PC-9 (cell line): ENCODE measurements at regions not wholly inside any gene's neighbourhood (a gene's known extent, or its start where the extent isn't known, plus 50 kb on each side); places are given as distances from the start of the nearest gene placed in this dataset.
"Not testable (repeated sequence)": the region's sequence is repeated elsewhere in the genome, so short reads cannot be mapped to it uniquely, and the experiment has no call there.

Experiments used
- BruUV-seq: library from RNA; stranded (reverse); fragments of 400-500 nt; replicated peaks from 2 replicates; lab custom pipeline; 2021; lab: Mats Ljungman, UMichigan
- CTCF ChIA-PET: fragments of 300-600 bp; sonication (Branson Sonifier 250); formaldehyde crosslinking; loops from one replicate; lab custom pipeline; 2022; ENCODE audit warnings: antibody characterized with exemption; lab: Charles Lee
- POLR2A ChIA-PET: fragments of 300-600 bp; sonication (Branson Sonifier 250); formaldehyde crosslinking; loops from one replicate; lab custom pipeline; 2022; ENCODE audit warnings: antibody characterized with exemption; ENCODE audit not compliant: unreplicated experiment; lab: Charles Lee
- DNase-seq, 2 experiments: peaks; one replicate each; pipeline versions ENCODE4 v3.0.0 to v3.0.0-alpha.2; 2015 to 2022; ENCODE audit warnings: mixed read lengths in 1 of 2
- H2AFZ ChIP-seq: fragments of 200-600 bp; sonication (generic); 2 replicates; pipeline ENCODE4 v1.8.1; 2017; ENCODE audit warnings: antibody characterized with exemption
- H3F3A ChIP-seq: fragments of 200-600 bp; sonication (generic); 2 replicates; pipeline ENCODE4 v1.8.1; 2017; ENCODE audit warnings: antibody characterized with exemption, mild to moderate bottlenecking, low read depth; ENCODE audit not compliant: insufficient read depth
- H3K27ac ChIP-seq: fragments of 200-600 bp; sonication (generic); 2 replicates; pipeline ENCODE4 v1.6.1; 2016; ENCODE audit warnings: mixed run types
- H3K27me3 ChIP-seq: fragments of 200-600 bp; sonication (generic); 2 replicates; pipeline ENCODE4 v1.6.1; 2016; ENCODE audit warnings: low read depth, mixed run types; ENCODE audit not compliant: insufficient read depth
- H3K36me3 ChIP-seq: fragments of 200-600 bp; sonication (generic); 2 replicates; pipeline ENCODE4 v1.6.1; 2016; ENCODE audit warnings: low read depth, mixed run types
- H3K4me1 ChIP-seq: fragments of 200-600 bp; sonication (generic); replicated peaks from 2 replicates; pipeline ENCODE4 v1.6.1; 2016; ENCODE audit warnings: mixed run types; ENCODE audit not compliant: insufficient read depth
- H3K4me2 ChIP-seq: fragments of 200-600 bp; sonication (generic); 2 replicates; pipeline ENCODE4 v1.6.1; 2017; ENCODE audit warnings: mixed run types
- H3K4me3 ChIP-seq: fragments of 200-600 bp; sonication (generic); 2 replicates; pipeline ENCODE4 v1.6.1; 2016; ENCODE audit warnings: mixed run types
- H3K79me2 ChIP-seq: fragments of 200-600 bp; sonication (generic); 2 replicates; pipeline ENCODE4 v1.6.1; 2017; ENCODE audit warnings: low read depth, mixed run types
- H3K9me2 ChIP-seq: fragments of 200-600 bp; sonication (generic); 2 replicates; pipeline ENCODE4 v1.8.1; 2017; ENCODE audit warnings: mild to moderate bottlenecking; ENCODE audit not compliant: insufficient read depth
- H3K9me3 ChIP-seq: fragments of 200-600 bp; sonication (generic); 2 replicates; pipeline ENCODE4 v1.8.1; 2016; ENCODE audit warnings: low read depth; ENCODE audit not compliant: insufficient read depth
- H4K20me1 ChIP-seq: fragments of 200-600 bp; sonication (generic); 2 replicates; pipeline ENCODE4 v1.8.1; 2017; ENCODE audit not compliant: insufficient read depth
- intact Hi-C: fragments of 100-400 bp; cut with micrococcal nuclease; formaldehyde crosslinking; loops from one replicate; pipeline ENCODE4 v1.10.0; 2022; ENCODE audit not compliant: unreplicated experiment

DNA sequence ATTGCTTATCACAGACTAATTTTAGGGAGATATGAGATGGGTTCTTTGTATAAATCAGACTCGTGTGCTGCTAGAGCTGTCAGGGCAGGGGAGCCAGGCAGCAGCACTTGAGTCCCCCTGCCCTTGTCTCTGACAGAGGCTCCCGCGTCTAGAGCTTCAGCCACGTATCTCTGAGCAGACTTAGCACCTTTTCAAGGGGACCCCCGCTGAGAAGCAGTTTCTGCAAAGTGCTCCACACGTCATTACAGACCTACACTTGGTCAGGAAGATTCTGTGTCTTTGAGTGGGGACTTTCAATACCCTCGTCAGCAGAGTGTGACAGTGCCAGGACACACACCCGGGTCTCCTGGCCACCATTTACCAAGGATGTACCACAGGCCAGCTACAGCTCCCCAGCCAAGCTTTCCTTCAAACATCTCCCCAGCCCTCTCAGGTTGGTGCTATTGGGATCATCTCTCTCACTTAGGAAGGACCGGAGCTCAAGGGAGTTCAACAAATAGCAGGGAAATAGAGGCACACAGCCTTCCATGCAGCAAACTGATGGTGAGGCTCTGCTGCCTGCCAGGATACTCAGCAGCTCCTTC, 312.3 kb downstream of the BCL2L11 start:
- H3K4me3 ChIP-seq, H2AFZ ChIP-seq, H3F3A ChIP-seq, H3K27me3 ChIP-seq, H4K20me1 ChIP-seq, BruUV-seq, H3K9me2 ChIP-seq, H3K4me1 ChIP-seq, CTCF ChIA-PET, H3K4me2 ChIP-seq, intact Hi-C loops, POLR2A ChIA-PET, H3K27ac ChIP-seq, H3K9me3 ChIP-seq, DNase-seq, H3K36me3 ChIP-seq: not testable (repeated sequence)
- peaks cover 25% of the 10 kb centered on the region for H3K79me2 ChIP-seq

DNA sequence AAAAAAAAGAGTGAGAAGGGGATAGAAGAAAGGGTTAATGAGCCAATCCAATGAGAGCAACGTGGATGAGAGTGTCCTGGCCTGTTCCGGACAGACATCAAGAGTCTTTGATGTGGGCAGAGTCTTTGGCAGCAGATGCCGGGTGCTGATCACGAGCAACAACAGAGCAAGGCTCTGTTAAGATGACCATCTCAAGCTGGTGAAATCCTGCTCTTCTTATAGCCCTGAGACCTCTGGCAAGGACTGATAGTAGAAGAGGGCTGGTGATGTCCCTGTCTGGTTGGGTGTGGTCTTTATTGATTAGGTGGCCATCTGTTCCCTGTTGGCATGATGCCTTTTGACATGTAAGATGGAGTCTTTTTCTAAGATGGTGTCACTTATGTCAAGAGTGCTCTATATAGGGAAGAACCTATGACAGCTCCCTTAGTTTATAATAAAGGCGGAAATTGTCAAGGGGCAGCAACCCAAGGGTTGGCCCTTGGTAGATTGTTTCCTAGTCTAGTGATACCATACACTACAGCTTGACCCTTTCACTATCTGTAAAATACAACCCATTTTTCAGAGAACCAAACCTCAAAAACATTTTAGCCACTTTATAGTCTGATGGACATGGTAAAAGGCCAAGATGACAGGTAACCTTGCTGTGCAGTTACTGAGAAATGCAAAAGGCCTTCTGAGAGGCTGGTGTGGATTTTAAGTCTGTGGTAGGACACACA, 313.3 kb downstream of the BCL2L11 start:
- H3K27me3 ChIP-seq, H2AFZ ChIP-seq, H3K36me3 ChIP-seq, H3K9me2 ChIP-seq, H3K4me3 ChIP-seq, BruUV-seq, intact Hi-C loops, CTCF ChIA-PET, POLR2A ChIA-PET, H4K20me1 ChIP-seq, H3K4me1 ChIP-seq, DNase-seq, H3K9me3 ChIP-seq, H3K27ac ChIP-seq, H3K4me2 ChIP-seq, H3F3A ChIP-seq: not testable (repeated sequence)
- peaks cover 20% of the 10 kb centered on the region for H3K79me2 ChIP-seq

DNA sequence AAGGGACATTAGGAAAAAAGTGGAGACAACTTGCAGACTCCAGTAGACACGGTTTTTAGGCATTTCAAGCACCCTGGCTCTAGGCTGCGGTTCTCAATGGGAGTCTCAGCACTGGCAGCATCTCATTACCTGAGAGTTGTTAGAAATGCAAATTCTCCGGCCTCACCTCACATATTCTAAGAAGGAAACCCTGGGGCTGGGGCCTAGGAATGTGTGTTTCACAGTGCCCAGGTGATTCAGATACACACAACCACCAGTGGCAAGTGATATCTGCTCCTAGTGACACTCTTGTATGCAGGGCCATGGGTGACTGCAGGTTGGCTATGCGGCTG, 313.9 kb downstream of the BCL2L11 start:
- H3K79me2 ChIP-seq, result peaks cover 18% of the 10 kb centered on the region; the same call in 1 of the 2 replicates

DNA sequence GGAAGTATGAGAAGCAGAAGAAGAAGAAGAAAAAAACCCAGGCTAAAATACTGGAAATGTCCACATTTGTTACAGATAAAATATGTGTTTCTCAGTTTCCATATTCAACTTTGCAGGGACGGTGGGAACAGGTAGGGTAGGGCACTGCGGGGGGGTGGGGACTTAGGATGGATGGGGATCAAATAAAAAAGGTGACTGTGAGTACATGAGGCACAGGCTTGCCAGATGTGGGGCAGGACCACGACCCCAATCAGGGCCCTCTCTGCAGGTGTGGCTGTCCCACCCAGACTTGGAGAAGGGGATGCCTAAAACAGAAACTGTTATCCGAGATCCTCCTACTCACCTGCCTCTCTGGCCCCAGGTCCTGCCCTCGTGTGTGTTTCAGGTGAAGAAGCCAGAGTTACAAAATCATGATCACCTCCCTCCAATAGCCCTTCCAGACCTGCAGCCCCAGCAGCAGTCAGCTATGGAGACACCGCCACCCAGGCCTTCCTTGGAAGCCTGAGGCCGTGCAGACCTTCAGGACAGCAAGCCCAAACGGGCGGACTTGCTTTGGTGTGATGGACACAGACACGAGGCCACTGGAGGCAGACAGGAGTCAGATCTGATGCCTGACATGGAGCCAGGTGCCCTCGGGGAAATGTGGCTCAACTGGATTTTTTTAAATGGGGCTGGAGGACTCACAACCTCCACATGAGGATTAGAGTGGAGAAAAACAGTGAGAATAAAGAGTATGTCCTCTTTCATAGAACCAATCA, 315.0 kb downstream of the BCL2L11 start:
- H3K4me3 ChIP-seq, DNase-seq, H3K9me3 ChIP-seq, H4K20me1 ChIP-seq, H3K36me3 ChIP-seq, intact Hi-C loops, H3K27ac ChIP-seq, CTCF ChIA-PET, H3K4me2 ChIP-seq, H3K9me2 ChIP-seq, H3F3A ChIP-seq, BruUV-seq, POLR2A ChIA-PET, H2AFZ ChIP-seq, H3K4me1 ChIP-seq, H3K27me3 ChIP-seq: not testable (repeated sequence)
- H3K79me2 ChIP-seq, result peaks cover 22% of the 10 kb centered on the region; the same call in 1 of the 2 replicates

More for the DNA sequence above, 313.9 kb downstream of the BCL2L11 start:
- H3K9me2 ChIP-seq, H3K9me3 ChIP-seq, H4K20me1 ChIP-seq, POLR2A ChIA-PET, intact Hi-C loops, H2AFZ ChIP-seq, CTCF ChIA-PET, DNase-seq, H3K4me3 ChIP-seq, H3K36me3 ChIP-seq, BruUV-seq, H3K27me3 ChIP-seq, H3K4me1 ChIP-seq, H3K4me2 ChIP-seq, H3K27ac ChIP-seq, H3F3A ChIP-seq: not testable (repeated sequence)

DNA sequence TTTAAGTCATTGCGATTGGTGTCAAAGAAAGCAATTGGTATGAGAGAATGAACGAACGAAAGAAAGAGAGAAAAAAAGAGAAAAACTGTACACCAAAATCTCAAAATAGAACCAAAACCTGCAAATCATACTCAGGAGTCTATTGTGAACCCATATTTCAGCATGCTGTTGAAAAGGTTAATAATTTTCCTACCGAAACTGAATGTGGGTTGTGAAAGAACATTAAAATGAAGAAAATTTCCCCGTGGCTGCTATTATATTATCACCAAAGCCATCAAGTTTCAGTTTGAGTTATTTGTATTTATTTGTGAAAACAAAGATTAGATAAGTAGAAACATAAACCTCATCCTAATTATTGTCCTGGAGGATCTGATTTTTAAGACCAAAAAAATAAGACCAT, 315.7 kb downstream of the BCL2L11 start:
- POLR2A ChIA-PET, H3K9me3 ChIP-seq, H3K4me1 ChIP-seq, H3K9me2 ChIP-seq, H3K27ac ChIP-seq, H3K4me2 ChIP-seq, CTCF ChIA-PET, H3K27me3 ChIP-seq, intact Hi-C loops, BruUV-seq, DNase-seq, H3K4me3 ChIP-seq, H3F3A ChIP-seq, H3K36me3 ChIP-seq, H4K20me1 ChIP-seq, H2AFZ ChIP-seq: not testable (repeated sequence)
- peaks cover 22% of the 10 kb centered on the region; the same call in 1 of the 2 replicates for H3K79me2 ChIP-seq

DNA sequence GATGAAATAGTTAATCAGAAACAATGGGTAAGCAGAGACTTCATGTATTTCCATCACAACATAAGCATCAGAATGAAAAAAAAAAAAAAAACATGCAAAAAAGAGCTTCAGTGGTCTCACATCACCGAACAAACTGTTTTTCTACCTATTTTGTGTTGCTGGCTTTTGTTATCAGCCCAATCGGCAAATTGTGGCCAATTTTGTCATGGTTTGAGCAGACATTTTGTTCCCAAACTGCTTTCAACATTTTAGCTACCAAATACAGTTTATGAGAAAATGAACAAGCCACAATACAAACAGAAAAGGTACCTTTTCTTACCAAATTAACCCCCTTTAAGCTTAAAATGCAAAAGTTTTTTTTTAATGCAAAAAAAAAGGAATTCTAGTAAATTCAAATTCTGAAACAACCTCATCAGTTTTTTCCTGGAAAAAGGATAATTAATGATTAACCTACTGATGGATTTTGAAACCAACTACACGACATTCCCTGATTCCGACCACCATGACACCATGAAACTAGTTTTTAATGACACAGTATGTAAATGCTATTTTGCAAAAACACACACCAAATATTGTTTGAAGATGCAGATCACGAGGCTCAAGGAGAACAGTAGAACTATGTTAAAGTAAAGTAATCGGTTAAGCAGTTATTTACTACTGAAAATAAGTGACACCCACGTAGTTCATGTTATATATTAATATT, 316.7 kb downstream of the BCL2L11 start:
- H3K4me3 ChIP-seq, intact Hi-C loops, H3K9me3 ChIP-seq, BruUV-seq, H3K4me1 ChIP-seq, H3K36me3 ChIP-seq, POLR2A ChIA-PET, H3K4me2 ChIP-seq, H3K27me3 ChIP-seq, H2AFZ ChIP-seq, H3F3A ChIP-seq, H3K9me2 ChIP-seq, CTCF ChIA-PET, DNase-seq, H4K20me1 ChIP-seq, H3K27ac ChIP-seq: not testable (repeated sequence)
- peaks cover 21% of the 10 kb centered on the region; the same call in 1 of the 2 replicates for H3K79me2 ChIP-seq

DNA sequence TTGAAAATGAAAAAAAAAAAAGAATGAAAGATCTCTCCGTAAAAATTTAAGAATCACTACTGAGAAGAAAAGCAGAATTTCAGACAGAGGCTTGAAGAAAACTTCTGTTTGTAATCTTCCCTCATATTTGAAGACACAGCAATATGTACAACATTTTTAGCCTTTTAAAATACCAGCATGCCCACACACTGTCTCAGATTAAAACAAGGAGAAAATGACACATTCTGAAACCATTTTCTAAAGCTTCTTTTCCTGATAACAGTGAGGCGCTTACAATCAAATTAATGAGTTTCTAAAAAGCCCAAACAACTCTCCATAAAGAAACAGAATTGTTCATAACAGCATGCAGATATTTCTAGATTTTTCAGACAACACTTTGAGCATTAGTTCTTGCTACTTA, 317.4 kb downstream of the BCL2L11 start:
- CTCF ChIA-PET, intact Hi-C loops, H3K27ac ChIP-seq, H3K9me3 ChIP-seq, H3K27me3 ChIP-seq, H2AFZ ChIP-seq, H4K20me1 ChIP-seq, H3K4me2 ChIP-seq, H3K36me3 ChIP-seq, DNase-seq, H3K4me3 ChIP-seq, H3F3A ChIP-seq, H3K4me1 ChIP-seq, H3K9me2 ChIP-seq, BruUV-seq, POLR2A ChIA-PET: not testable (repeated sequence)
- peaks cover 19% of the 10 kb centered on the region; the same call in 1 of the 2 replicates for H3K79me2 ChIP-seq
